SW480 (cell line): ENCODE measurements at regions not wholly inside any gene's neighbourhood (a gene's known extent, or its start where the extent isn't known, plus 50 kb on each side); places are given as distances from the start of the nearest gene placed in this dataset.
A peak's percentile ranks its signal among the peaks of the same experiment; 100 is the strongest.

ENCODE experiments used
- DNase-seq: peaks from one replicate; pipeline ENCODE4 v3.0.0-alpha.2; 2016; ENCODE audit warnings: low spot score

DNA sequence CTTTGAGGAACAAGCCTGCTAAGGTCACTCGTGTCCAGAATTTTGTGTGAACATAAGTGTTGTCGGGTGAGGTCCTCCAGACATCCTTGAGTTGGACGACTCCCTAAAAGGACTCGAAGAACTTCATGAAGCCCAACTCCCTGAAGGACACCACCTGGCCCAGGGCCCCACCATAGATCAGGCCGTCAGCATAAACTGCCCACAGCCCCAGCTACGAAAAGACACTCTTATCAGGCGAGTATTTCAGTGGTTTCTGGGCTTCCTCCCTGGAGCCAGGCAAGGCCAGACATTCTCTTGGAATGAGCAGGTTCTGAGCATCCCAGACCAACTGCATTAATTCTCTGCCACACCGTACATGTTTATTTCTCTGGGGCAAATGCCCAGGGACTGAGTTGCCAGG lies 170.1 kb downstream of the IGLL1 start:
- DNase-seq = no peak

DNA sequence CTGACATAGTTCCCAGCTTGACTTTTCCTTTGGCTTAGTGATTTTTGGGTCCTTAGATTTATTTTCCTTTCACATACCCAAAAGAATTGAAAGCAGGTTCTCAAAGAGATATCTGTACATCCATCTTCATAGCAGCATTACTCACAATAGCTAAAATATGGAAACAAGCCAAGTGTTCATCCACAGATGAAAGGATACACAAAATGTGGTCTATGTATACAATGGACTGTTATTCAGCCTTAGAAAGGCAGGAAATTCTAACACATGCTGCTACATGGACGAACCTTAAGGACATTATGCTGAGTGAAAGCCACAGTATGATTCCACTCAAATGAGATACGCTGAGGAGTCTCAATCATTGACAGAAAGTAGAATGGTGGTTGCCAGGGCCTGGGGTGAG lies 171.8 kb downstream of the IGLL1 start:
- DNase-seq = peak; percentile 56

DNA sequence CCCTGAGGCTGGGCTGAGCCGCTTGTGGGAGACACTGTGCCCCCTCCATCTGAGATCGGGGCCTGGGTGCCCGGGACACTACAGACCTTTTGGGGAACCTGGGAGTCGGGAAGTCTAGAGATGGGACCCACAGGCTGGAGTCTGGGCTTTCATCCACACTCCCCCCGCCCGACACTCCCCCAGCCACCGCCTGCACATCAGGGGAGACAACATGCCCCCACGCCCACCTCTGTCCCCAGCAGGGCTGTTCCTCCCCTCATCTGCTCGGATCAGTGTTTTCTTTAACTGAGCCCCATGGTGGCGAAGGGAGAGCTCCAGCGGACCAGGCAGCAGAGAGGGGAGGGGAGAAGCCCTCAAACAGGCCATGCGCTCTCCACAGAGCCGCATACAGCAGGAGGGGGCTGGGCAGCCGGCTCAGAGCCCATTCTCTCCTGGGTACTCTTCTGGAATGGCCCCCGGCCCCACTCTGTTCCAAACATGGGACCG lies 174.7 kb downstream of the IGLL1 start:
- DNase-seq = no peak

DNA sequence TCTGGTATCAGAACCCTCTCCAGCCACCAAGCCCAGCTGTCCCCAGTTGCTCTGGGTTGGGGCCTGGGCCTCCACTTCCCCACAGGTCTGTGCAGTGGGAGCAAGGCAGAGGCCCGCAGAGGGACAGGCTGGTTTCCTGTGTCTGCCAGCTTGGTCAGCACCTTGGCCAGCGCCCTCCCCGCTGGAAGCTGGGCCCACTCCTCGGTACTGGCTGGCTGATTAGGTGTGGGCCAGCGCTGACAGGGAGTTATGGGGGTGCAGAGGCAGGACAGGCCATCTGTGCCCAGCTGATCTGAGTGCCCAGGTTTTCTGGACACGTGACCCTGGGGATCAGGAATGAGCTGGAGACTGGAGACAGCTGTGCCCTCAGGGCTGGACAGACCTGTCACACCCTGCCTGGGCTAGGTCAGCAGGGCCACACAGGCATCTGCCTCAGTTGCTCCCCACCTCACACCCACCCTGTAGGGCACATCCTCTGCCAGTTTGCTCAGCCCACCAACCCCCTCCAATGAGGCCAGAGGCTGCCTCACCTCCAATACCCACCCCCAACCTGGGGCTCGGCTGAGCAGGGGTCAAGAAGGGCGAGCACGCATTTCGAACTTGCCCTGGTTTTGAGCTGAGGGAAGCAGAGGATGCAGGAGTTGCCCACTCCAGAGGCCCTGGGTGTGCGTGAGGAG lies 175.3 kb downstream of the IGLL1 start:
- no peak for DNase-seq

DNA sequence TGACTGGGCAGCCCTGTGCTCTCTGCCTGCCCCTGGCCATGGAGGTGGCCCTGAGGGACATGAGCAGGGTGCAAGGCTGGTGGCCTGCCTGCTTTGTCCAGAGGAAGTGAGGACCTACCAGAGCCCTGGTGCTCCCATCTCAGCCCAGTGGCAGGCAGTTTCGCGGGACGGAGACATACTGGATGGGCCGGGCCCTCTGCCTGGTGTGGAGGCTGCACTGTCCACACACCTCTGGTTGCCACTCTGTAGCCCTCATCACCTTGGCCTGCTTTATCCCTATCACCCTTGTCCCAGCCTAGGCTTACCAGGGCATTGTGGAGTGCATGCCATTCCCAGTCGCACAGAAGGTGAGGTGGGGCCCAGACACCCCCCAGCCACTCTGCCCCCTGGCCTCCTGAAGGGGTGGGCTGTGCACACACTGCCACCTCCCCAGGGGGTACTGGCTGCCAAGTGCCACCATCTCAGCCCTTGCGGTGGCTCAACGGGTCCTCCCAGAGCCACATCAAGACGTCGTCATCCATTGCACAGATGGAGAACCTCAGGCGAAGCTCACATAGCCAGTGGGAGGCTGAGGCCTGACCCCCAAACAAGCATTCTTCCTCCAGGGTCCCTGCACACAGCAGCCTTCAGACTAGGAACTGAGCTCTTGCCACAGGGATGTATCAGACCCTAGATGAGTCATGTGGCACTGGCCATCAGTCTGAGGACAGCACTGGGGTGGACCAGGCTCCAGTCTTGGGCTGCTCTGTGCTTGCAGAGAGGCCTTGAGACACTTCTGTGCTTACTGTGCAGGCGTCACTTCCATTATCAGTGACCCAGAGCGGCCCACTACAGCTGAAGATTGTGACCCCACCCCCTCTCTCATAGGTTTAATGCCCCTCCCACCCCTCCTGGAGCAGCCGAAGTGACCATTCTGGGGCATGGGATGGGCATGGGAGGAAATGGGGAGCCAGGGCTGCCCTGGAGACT lies 176.1 kb downstream of the IGLL1 start:
- DNase-seq = no peak

DNA sequence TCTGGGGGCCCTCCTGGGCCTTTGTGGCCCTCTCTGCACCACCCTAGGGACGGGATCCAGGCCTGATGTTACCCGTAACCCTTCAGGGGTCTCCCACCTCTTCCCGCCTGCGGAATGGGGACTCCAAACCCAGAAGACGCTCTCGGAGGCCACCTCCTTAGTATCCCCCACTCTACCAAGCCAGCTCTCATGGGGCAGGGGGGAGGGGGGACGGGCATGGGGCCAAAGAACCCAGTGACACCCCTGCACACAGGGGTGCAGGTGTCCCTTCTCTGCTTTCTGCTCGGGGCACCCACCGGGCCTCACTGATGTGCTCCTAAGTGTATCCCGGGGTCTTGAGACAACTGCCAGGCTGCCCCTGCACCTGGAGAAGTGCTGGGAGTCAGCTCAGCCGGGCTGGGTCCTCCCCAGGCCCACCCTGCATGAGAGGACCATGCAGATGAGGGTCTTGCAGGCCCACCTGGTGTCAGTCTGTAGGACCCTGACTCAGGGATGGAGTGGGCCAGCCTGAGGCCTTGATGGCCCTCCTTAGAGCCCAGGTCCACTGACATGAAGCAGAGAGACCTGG lies 176.9 kb downstream of the IGLL1 start:
- DNase-seq = no peak

DNA sequence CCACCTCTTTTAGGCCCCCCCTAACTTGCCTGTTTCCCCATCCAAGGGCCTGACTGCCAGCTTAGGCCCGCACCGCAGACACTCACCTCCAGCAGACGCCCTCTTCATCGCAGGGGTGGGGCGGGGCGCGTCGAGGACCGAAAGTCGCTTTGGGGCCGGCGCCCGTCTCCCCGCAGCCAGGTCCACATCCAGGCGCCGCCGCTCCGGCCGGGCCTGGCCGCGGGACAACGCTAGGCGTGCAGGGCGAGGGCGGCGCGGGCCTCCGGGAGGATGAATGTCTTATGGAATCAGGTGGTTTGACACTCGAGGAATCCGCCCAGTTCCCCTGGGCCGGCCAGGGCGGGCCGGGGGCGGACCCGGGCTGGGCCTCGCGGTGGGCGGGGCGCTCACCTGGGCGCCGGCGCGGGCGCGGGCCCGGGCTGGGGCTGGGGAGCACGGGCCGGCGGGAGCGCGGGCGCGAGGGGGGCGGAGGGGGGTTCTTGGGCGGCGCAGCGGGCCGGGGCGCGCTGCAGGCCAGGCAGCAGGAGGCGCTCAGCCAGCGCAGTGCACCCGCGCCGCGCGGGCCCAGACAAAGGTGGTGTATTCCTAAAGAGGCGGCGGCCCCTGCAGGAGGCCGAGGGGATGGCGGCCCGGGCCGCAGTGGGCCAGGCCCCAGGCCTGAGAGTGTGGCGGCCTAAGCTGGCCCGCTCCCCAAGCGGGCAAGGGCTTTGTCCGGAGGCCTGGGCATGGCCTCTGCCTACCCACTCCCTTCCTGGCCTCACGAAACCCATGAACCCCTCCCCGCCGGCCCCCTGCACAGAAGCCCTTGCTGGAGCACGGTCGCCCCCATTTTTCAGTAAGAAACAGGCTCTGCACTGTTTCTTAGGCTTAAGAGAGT lies 177.6 kb downstream of the IGLL1 start:
- DNase-seq = peak; percentile 83

DNA sequence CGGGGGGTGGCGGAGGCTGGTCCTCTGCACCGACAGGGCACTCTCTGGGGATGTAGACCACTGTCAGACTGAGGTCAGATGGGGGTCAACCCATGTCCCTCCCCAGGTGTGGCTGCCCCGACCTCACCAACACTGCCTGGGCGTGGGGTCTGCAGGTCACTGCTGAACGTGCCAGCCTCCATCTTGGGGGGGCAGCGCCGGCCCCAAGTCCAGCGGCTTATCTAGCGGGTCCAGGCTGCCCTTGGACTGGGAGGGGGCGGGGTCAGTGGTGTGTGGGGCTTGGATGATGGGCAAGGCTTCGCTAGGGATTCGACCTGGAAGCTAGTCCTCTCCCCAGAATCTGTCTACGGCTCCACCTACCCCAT lies 178.2 kb downstream of the IGLL1 start:
- DNase-seq = no peak

DNA sequence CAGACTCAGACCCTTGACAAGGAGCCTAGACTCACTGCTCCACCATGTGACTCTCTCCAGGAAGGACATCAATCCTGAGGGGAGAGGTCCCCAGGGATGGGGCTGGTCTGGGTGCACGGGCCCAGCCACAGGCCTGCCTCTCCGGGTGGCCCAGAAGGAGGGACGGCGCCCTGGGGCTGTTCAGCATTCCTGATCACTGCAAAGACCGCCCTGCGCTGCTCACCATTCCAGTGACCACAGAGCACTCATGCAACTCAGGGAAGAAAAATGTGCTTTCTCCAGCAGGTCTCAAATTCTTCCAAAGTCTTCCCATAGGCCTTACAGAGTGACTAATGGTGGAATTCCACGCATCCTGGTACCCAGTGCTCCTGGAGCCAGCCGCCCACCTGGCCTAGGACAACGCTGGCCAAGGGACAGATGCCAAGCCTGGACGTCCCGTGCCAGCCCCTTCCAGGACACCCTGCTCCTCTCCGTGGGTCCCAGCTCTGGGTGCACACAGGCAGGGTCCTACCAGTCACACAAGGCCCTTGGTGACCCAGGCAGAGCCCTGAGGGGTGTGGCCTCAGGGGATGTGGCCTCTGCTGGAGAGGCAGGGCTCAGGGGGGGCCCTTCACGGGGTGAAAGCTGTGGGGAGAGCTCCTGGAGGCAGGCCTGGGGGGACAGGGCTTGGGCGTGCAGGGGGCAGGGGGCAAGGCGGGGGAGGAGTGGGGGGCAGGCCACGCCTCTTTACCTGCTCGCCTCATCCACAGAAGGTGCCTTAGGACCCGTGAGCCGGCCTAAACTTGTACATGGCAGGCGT lies 178.8 kb downstream of the IGLL1 start:
- DNase-seq = peak; percentile 27

DNA sequence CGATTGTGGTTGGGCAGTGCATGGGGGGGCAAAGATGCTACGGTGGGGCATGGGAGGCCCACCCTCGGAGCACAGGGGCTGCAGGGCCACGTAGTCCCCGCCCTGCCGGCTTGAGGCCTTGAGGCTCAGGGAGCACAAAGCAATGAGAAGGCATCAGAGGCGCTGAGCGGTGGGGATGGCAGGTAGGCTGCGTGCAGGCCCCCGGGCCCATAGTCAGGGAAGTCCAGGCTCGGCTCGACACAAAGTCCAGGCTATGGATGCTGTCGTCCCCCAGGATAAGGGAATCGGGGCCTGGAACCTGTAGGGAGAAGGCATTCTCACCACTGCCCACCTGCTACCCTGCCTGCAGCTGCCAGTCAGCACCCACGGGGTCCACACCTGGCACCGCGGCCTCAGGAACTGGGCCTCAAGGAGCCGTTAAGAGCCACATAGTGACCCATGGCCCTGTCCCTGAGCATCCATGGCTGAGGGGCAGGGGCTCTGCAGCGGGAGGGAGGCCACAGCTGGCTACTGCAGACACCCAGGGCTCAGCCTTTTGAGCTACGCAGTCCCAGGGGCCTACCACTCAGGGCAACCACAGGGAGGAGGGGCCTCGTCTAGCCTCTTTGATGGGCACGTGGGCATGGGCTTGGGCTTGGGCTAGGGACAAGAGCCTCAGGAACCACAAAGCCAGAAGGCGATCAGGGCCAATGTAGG lies 179.7 kb downstream of the IGLL1 start:
- DNase-seq = no peak

DNA sequence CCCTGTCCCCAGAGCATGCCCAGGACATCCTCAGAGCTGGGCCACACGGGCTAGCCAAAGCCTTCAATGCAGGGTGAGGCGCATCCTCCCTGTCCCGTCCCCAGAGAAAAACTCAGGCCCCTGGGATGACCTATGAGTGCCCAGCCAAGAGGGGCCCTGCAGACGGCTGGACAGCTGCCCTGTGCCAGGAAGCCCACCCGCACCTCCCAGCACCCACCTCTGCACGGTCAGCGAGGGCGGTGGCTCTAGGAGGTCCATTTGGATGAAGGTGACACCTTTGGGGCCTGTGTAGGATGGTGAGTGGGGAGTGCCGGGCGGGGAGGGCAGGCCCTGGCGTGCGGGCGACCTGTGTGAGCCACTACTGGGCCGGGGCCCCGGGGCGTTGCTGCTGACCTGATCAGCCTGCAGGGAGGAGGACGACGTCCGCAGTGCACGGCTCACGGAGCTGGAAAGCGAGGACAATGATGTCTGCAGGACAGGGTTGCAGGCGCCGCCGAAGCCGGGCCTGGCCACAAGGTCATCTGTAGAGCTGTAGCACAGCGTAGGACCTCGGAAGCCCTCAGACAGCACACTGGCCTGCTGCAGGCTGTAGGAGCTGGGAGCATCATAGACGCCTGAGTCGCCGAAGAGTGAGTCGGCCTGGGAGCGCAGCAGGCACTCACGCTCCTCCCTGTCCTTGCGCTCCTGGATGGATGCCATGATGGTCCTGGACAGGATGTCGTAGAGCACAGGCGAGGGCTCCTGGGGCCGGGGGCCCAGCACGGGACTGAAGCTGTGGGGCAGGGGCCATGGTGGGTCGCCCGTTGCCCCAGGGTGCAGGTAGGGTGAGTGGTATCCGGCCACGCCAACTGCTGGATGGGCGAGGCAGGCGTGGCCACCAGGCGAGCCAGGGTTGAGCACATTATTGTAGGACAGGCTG lies 180.5 kb downstream of the IGLL1 start:
- no peak for DNase-seq

DNA sequence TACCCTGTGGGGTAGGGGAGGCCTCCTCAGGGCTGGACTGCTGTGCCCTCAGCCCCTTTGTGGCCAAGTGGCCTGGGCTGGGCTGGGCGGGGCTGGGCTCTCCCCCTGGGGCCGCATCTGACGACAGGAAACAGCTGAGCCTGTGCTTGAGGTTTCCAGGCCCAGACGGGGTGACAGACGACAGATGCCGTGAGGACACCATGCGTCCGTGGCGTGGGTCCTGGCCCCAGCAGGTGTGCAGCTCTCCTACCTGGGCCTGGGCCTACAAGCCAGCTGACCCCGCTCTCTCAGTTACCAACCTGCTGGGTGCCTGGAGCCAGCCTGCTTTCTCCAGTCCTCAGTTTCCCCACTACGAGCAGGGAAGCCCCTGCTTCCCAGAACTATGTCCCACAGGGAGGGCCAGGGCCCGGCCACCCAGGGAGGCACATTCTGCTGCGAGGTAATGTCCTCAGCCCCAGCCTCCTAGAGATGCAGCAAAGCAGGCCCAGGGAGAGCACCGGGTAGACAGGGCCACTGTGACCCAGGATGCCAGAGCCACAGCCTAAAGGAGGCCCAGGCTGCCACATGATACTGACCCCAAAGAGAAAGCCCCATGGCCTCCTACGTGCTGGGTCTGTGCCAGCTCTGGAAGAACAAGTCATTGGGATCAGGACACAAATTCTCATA lies 181.3 kb downstream of the IGLL1 start:
- DNase-seq = no peak

DNA sequence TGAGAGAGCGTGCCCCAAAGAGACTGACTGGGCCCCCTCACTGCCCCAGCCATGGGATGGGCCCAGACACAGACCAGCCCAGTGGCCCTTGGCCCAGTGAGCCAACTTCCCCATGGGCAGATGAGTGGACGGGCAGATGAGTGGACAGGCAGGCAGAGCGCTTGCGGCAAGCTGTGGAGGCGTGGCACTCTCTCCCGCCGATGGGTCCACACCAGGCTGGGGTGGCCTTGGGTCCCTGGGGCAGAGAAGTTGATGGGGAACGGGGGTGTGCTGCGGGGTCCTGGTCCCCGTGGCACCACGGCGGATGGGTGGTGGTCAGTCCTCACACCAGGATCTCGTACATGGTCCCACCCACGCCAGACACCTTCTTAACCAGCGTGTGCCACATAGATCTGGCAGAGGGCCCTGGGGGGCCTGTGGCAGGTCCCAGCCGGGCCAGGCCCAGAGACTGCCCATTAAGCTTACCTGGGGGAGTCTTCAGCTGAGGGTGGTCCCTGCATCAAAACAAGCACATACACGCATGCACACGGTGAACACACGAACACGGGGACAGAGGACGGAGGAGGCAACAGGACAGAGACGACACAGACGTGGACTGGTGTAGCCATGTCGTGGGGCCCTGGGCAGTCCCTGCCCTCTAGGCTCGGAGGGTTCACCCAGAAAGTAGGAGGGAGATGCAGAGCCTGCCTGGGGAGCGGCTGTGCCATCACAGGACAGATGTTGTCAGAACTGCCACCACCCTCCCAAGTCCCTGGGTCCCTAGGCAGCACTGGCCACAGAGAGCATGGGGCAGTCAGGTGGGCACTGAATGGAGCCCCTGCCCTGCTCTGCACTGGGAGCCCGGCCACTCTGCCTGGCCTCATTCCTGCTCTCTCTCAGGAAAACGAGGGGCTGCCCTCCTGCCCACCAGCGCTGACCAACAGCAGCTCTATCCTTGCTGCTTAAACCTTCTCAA lies 182.2 kb downstream of the IGLL1 start:
- DNase-seq = no peak

DNA sequence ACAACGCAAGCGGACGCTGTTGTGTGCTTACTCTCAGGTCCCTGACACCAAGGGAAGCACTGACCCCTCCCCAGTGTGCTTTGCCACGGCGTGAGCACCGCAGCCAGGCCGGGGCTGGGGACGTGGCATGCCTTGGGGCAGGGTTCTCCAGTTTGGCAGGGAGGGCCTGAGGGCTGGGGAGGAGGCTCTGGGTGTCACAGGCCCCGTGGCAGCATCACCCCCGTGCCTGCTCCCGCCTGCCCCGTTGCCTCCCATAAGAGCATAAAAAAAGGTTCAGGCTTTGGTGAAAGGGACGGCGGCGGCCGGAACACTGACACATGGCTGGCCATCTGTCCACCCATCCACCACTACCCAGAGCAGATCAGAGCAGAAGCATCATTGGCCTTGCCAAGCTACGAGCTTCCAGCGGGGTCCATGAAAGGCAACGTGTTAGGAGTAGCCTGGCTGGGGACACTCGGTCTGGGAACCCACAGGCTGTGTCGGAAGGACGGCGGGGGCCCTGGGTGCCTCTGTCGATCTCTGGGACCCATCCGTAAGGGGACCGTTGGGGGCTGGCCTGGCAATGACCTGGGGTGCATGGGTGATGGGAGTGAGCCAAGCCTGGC lies 183.0 kb downstream of the IGLL1 start:
- no peak for DNase-seq

DNA sequence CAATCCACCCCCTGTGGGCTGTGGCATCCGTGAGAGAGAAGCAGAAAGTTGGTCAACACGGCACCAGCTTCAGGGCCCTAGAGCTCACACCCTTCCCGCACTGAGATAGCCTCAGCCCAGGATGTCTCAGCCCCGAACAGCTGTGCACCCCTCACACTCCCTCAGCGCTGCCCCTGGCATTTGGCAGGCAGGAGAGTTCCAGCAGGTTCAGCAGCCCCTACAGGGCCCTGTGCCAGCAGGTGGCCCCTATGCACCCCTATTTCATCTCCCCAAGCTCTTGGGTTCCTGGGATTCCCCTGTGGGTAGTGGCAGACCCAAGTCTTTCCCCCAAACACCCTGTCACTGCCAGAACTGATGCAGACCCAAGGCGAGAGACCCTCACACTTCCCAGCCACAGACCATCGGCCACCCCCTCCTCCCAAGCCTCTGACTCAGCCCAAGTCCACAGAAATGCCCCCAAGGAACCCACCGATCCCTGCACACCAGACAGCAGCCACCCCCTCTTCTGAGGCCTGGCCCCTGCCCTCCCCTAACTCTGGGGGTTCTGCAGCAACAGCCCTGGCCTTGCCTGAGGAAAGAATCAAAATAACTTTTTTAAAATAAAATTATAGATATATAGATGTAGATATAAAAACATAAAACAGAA lies 183.6 kb downstream of the IGLL1 start:
- DNase-seq = no peak

DNA sequence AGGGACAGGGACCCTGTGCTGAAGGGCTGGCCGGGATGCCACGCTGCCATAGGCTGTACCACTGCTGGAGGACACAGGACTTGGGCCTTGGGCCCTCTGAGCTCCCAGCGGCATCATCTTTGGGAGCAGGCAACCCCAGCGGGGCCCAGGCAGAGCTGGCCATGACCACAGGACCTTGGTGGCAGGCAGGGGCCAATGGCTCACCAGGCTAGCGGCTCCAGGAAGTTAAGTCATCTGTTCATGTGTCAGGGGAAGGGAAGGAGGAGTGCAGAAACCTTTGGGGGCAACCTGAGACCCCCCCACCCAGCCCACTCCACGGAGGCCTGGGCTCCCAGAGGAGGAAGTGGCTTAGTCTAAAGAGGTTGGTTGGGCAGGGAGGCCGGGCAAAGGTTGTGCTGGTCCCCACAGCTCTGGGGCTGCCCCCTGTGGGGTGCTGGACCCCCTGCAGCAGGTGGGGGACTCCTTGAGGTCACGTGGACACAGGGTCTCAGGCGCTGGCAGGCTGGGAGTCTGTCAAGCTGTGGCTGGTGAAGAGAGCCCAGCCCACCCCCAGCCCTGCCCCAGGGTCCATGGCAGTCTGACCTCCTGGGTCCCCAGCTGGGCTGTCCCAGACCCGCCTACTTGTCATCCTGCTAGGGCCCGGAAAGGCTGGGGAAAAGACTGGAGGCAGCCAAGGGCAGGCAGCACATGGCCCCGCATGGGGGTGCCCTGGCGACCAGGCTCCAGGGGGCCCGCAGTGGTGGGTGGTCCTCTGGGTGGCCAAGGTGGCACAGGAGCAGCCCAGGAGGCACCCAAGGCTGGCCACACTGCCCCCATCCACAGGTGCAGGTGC lies 184.3 kb downstream of the IGLL1 start:
- DNase-seq = no peak
